Mesendoderm (in vitro differentiated cells): ENCODE measurements at regions not wholly inside any gene's neighbourhood (a gene's known extent, or its start where the extent isn't known, plus 50 kb on each side); places are given as distances from the start of the nearest gene placed in this dataset.

Experiments used
- DNase-seq: peaks from one replicate; pipeline ENCODE4 v3.0.0; 2013
- H2AK5ac ChIP-seq: 2 replicates; pipeline ENCODE4 v1.6.1; 2013; ENCODE audit warnings: low read length, inconsistent platforms
- H2BK120ac ChIP-seq: 2 replicates; pipeline ENCODE4 v1.6.1; 2013; ENCODE audit warnings: low read depth, mild to moderate bottlenecking, low read length, moderate library complexity, mixed read lengths
- H2BK15ac ChIP-seq: replicated peaks from 2 replicates; pipeline ENCODE4 v1.6.1; 2013; ENCODE audit warnings: low read depth, mild to moderate bottlenecking, moderate library complexity
- H2BK5ac ChIP-seq: 2 replicates; pipeline ENCODE4 v1.6.1; 2013; ENCODE audit warnings: low read length, inconsistent platforms
- H3K18ac ChIP-seq: 2 replicates; pipeline ENCODE4 v1.6.1; 2013; ENCODE audit warnings: mild to moderate bottlenecking, low read length, mixed read lengths
- H3K23ac ChIP-seq: one replicate; pipeline ENCODE4 v1.6.1; 2013; ENCODE audit warnings: low read length
- H3K27ac ChIP-seq: 2 replicates; pipeline ENCODE4 v1.5.1; 2013; ENCODE audit warnings: low read depth, mild to moderate bottlenecking, inconsistent platforms, low read length, moderate library complexity
- H3K27me3 ChIP-seq: 2 replicates; pipeline ENCODE4 v1.6.1; 2013; ENCODE audit warnings: low read length, control low read depth, mild to moderate bottlenecking, inconsistent platforms; ENCODE audit not compliant: insufficient read depth, poor library complexity
- H3K36me3 ChIP-seq: 2 replicates; pipeline ENCODE4 v1.6.1; 2013; ENCODE audit warnings: low read length, inconsistent platforms; ENCODE audit not compliant: control insufficient read depth, insufficient read depth
- H3K4ac ChIP-seq: one replicate; pipeline ENCODE4 v1.6.1; 2013; ENCODE audit warnings: low read depth, mild to moderate bottlenecking, low read length, moderate library complexity
- H3K4me1 ChIP-seq: 2 replicates; pipeline ENCODE4 v1.6.1; 2013; ENCODE audit warnings: low read depth, low read length, inconsistent platforms; ENCODE audit not compliant: control insufficient read depth
- H3K4me2 ChIP-seq: 2 replicates; pipeline ENCODE4 v1.6.1; 2013; ENCODE audit warnings: low read length
- H3K4me3 ChIP-seq: 2 replicates; pipeline ENCODE4 v1.5.1; 2013; ENCODE audit warnings: mild to moderate bottlenecking, low read length
- H3K56ac ChIP-seq: one replicate; pipeline ENCODE4 v1.6.1; 2013; ENCODE audit warnings: low read length
- H3K79me1 ChIP-seq: 2 replicates; pipeline ENCODE4 v1.6.1; 2013; ENCODE audit warnings: low read length, inconsistent platforms
- H3K79me2 ChIP-seq: 2 replicates; pipeline ENCODE4 v1.6.1; 2013; ENCODE audit warnings: mild to moderate bottlenecking, low read length; ENCODE audit not compliant: control insufficient read depth, insufficient read depth
- H3K9ac ChIP-seq: 2 replicates; pipeline ENCODE4 v1.6.1; 2013; ENCODE audit warnings: low read length, inconsistent platforms
- H4K5ac ChIP-seq: one replicate; pipeline ENCODE4 v1.6.1; 2013; ENCODE audit warnings: low read length
- H4K8ac ChIP-seq: one replicate; pipeline ENCODE4 v1.6.1; 2013; ENCODE audit warnings: low read depth, mild to moderate bottlenecking, control low read depth, low read length, moderate library complexity
- WGBS: extraction: QIAGEN DNeasy Blood & Tissue Kit; methylation state at CpG from one replicate; pipeline ENCODE4 v1.1.7; 2013; ENCODE audit warnings: low lambda C conversion rate, missing lambda C conversion rate; ENCODE audit not compliant: insufficient coverage; ENCODE audit errors: extremely low coverage; 5-methylcytosine and 5-hydroxymethylcytosine counted together

GRCh38 chr11:45038923-45039322 lies 88.2 kb upstream of the TP53I11 start:
- H3K23ac ChIP-seq = no peak overlapping the region
- H3K9ac ChIP-seq = no peak overlapping the region
- no peaks in the 10 kb centered on the region for H3K27me3 ChIP-seq
- H2BK120ac ChIP-seq = no peak overlapping the region
- H3K36me3 ChIP-seq = no peaks in the 10 kb centered on the region
- no peak overlapping the region for H2BK15ac ChIP-seq
- no peak overlapping the region for H3K18ac ChIP-seq
- no peak overlapping the region for H4K5ac ChIP-seq
- no peaks in the 10 kb centered on the region for H3K79me1 ChIP-seq
- no peak overlapping the region for H4K8ac ChIP-seq
- H3K27ac ChIP-seq = no peak overlapping the region
- H3K4me1 ChIP-seq = no peaks in the 10 kb centered on the region
- no peak for DNase-seq
- no peaks in the 10 kb centered on the region for H3K79me2 ChIP-seq
- H3K4me2 ChIP-seq = no peak overlapping the region
- H3K4ac ChIP-seq = no peak overlapping the region
- H3K56ac ChIP-seq = no peak overlapping the region
- no peak overlapping the region for H2BK5ac ChIP-seq
- no CpG with 5 or more reads among the region's 1 CpG for WGBS
- no peak overlapping the region for H3K4me3 ChIP-seq
- H2AK5ac ChIP-seq = no peak overlapping the region

GRCh38 chr11:45041596-45041995 lies 90.9 kb upstream of the TP53I11 start:
- H4K8ac ChIP-seq = no peak overlapping the region
- H2BK120ac ChIP-seq = no peak overlapping the region
- no peak overlapping the region for H3K27ac ChIP-seq
- H3K4me1 ChIP-seq = no peaks in the 10 kb centered on the region
- no peak overlapping the region for H2BK5ac ChIP-seq
- H3K79me2 ChIP-seq = no peaks in the 10 kb centered on the region
- H3K18ac ChIP-seq = no peak overlapping the region
- H4K5ac ChIP-seq = no peak overlapping the region
- no peaks in the 10 kb centered on the region for H3K27me3 ChIP-seq
- H3K23ac ChIP-seq = no peak overlapping the region
- H2AK5ac ChIP-seq = no peak overlapping the region
- no peaks in the 10 kb centered on the region for H3K36me3 ChIP-seq
- WGBS = no CpG with 5 or more reads among the region's 7 CpGs
- H3K56ac ChIP-seq = no peak overlapping the region
- H3K4ac ChIP-seq = no peak overlapping the region
- no peak overlapping the region for H3K9ac ChIP-seq
- no peak for DNase-seq
- H2BK15ac ChIP-seq = no peak overlapping the region
- no peak overlapping the region for H3K4me2 ChIP-seq
- H3K4me3 ChIP-seq = no peak overlapping the region
- no peaks in the 10 kb centered on the region for H3K79me1 ChIP-seq

GRCh38 chr11:45042560-45042959 lies 91.9 kb upstream of the TP53I11 start:
- DNase-seq = no peak
- H3K4me1 ChIP-seq = no peaks in the 10 kb centered on the region
- H3K79me2 ChIP-seq = no peaks in the 10 kb centered on the region

GRCh38 chr11:45043755-45044475 lies 93.2 kb upstream of the TP53I11 start:
- no CpG with 5 or more reads among the region's 12 CpGs for WGBS
- no peak overlapping the region for H2AK5ac ChIP-seq
- H2BK120ac ChIP-seq = no peak overlapping the region
- no peak overlapping the region for H3K4me3 ChIP-seq
- H3K27me3 ChIP-seq = no peaks in the 10 kb centered on the region
- H3K56ac ChIP-seq = no peak overlapping the region
- no peak overlapping the region for H2BK5ac ChIP-seq
- no peak overlapping the region for H4K5ac ChIP-seq
- no peak overlapping the region for H3K4me2 ChIP-seq
- no peak overlapping the region for H3K4ac ChIP-seq
- no peaks in the 10 kb centered on the region for H3K79me1 ChIP-seq
- no peak overlapping the region for H2BK15ac ChIP-seq
- H3K4me1 ChIP-seq = no peaks in the 10 kb centered on the region
- H3K27ac ChIP-seq = no peak overlapping the region
- no peak for DNase-seq
- no peak overlapping the region for H4K8ac ChIP-seq
- H3K79me2 ChIP-seq = no peaks in the 10 kb centered on the region
- no peak overlapping the region for H3K23ac ChIP-seq
- H3K36me3 ChIP-seq = no peaks in the 10 kb centered on the region
- H3K18ac ChIP-seq = no peak overlapping the region
- no peak overlapping the region for H3K9ac ChIP-seq

More at GRCh38 chr11:45042560-45042959, 91.9 kb upstream of the TP53I11 start:
- no peak overlapping the region for H2BK5ac ChIP-seq
- H4K5ac ChIP-seq = no peak overlapping the region
- no peak overlapping the region for H3K27ac ChIP-seq
- H3K27me3 ChIP-seq = no peaks in the 10 kb centered on the region
- H3K36me3 ChIP-seq = no peaks in the 10 kb centered on the region
- no peak overlapping the region for H3K56ac ChIP-seq
- no peak overlapping the region for H3K4me2 ChIP-seq
- no peak overlapping the region for H3K18ac ChIP-seq
- no peak overlapping the region for H2BK120ac ChIP-seq
- H3K79me1 ChIP-seq = no peaks in the 10 kb centered on the region
- no peak overlapping the region for H4K8ac ChIP-seq
- no peak overlapping the region for H3K4ac ChIP-seq
- H3K9ac ChIP-seq = no peak overlapping the region
- no peak overlapping the region for H3K23ac ChIP-seq
- H2BK15ac ChIP-seq = no peak overlapping the region
- WGBS = no CpG with 5 or more reads among the region's 4 CpGs
- H3K4me3 ChIP-seq = no peak overlapping the region
- H2AK5ac ChIP-seq = no peak overlapping the region

GRCh38 chr11:45045683-45046471 lies 95.2 kb upstream of the TP53I11 start:
- Histone ChIP-seq H3K18ac (no peak overlapping the region), H3K9ac (no peak overlapping the region), H3K27ac (no peak overlapping the region), H3K36me3 (no peaks in the 10 kb centered on the region), H4K8ac (no peak overlapping the region), H2BK5ac (no peak overlapping the region), H3K56ac (peak overlapping the region; percentile 64), H3K23ac (no peak overlapping the region), H3K27me3 (no peaks in the 10 kb centered on the region), H4K5ac (no peak overlapping the region), H2AK5ac (no peak overlapping the region), H3K4me3 (no peak overlapping the region), H3K4ac (no peak overlapping the region), H3K79me2 (no peaks in the 10 kb centered on the region), H3K4me2 (no peak overlapping the region), H2BK120ac (no peak overlapping the region), H3K79me1 (no peaks in the 10 kb centered on the region), H3K4me1 (no peaks in the 10 kb centered on the region), H2BK15ac (no peak overlapping the region)
- peak; percentile 53 for DNase-seq
- WGBS = no CpG with 5 or more reads among the region's 19 CpGs
